K562 (cell line): ENCODE measurements at regions not wholly inside any gene's neighbourhood (a gene's known extent, or its start where the extent isn't known, plus 50 kb on each side); places are given as distances from the start of the nearest gene placed in this dataset.

Source experiments
- ATAC-seq: fragments of 200-7000 bp; cut with Tn5 transposase; 3 replicates; pipeline ENCODE4 v1.9.1; 2020; ENCODE audit warnings: moderate library complexity
- BruUV-seq: library from RNA; stranded (reverse); fragments of 400-500 nt; replicated peaks from 2 replicates; lab custom pipeline; 2021; lab: Mats Ljungman, UMichigan
- CTCF ChIA-PET: fragments of 300-600 bp; formaldehyde crosslinking; extraction: SDS; loops from one replicate; lab custom pipeline; 2021; ENCODE audit warnings: low intra/inter-chr PET ratio; lab: Yijun Ruan, JAX
- POLR2A ChIA-PET: fragments of 300-600, 350-650 bp; sonication (Branson Sonifier 250); formaldehyde crosslinking; extraction: SDS; loops from one replicate; lab custom pipeline; 2021; ENCODE audit warnings: antibody characterized with exemption, inconsistent platforms; lab: Yijun Ruan, JAX
- DNase-seq, 4 experiments: peaks; one replicate each; pipeline versions ENCODE4 v3.0.0 to v3.0.0-alpha.2; 2011 to 2018; ENCODE audit warnings: low spot score in 3 of 4, mixed read lengths in 3 of 4; ENCODE audit errors: extremely low read depth in 1 of 4
- FAIRE-seq: peaks from 2 replicates; lab custom pipeline; 2011; peaks lifted over from hg19 to GRCh38; lab: Jason Lieb, UNC
- H2AFZ ChIP-seq: 2 replicates; pipeline ENCODE4 v1.6.0; 2011; ENCODE audit warnings: low read depth, low read length, control low read depth, inconsistent platforms
- H3K27ac ChIP-seq: fragments of 200-600 bp; 3 replicates; pipeline ENCODE4 v1.8.0; 2011; ENCODE audit warnings: low read depth, mild to moderate bottlenecking, control low read depth, inconsistent platforms, low read length, moderate library complexity, mixed read lengths; ENCODE audit errors: extremely low read depth
- H3K27me3 ChIP-seq, 2 experiments: fragments of 300-600 bp in 1 of 2; 2 replicates in 1 of 2; 3 replicates in 1 of 2; pipeline versions ENCODE4 v1.6.0 to v1.8.0; 2011; ENCODE audit warnings: inconsistent platforms in 2 of 2, low read length in 2 of 2, mild to moderate bottlenecking in 1 of 2, mixed read lengths in 1 of 2, moderate library complexity in 1 of 2; ENCODE audit not compliant: control insufficient read depth in 2 of 2, insufficient read depth in 2 of 2
- H3K36me3 ChIP-seq: fragments of 300-600 bp; 3 replicates; pipeline ENCODE4 v1.8.0; 2011; ENCODE audit warnings: mild to moderate bottlenecking, low read length, inconsistent platforms; ENCODE audit not compliant: control insufficient read depth, insufficient read depth
- H3K4me1 ChIP-seq, 2 experiments: fragments of 200-600 bp in 1 of 2; replicated peaks in 1 of 2; 2 replicates in 1 of 2; 3 replicates in 1 of 2; pipeline versions ENCODE4 v1.5.1 to v1.8.0; 2011; ENCODE audit warnings: inconsistent platforms in 2 of 2, low read length in 2 of 2, mild to moderate bottlenecking in 1 of 2, mixed read lengths in 1 of 2, moderate library complexity in 1 of 2; ENCODE audit not compliant: control insufficient read depth in 2 of 2, insufficient read depth in 2 of 2
- H3K4me2 ChIP-seq: 2 replicates; pipeline ENCODE4 v1.6.1; 2011; ENCODE audit warnings: low read length, control low read depth, inconsistent platforms, mixed read lengths; ENCODE audit not compliant: insufficient read depth
- H3K4me3 ChIP-seq: fragments of 200-600 bp; sonication (generic), shearing (Covaris generic); 2 replicates; pipeline ENCODE4 v1.5.1; 2016; ENCODE audit warnings: control low read depth, inconsistent platforms
- H3K79me2 ChIP-seq: fragments of 200-600 bp; 3 replicates; pipeline ENCODE4 v1.8.0; 2011; ENCODE audit warnings: low read length, inconsistent platforms; ENCODE audit not compliant: control insufficient read depth, insufficient read depth
- H3K9ac ChIP-seq, 2 experiments: 2 replicates each; pipeline versions ENCODE4 v1.6.0 to v1.6.1; 2011; ENCODE audit warnings: low read depth in 2 of 2, low read length in 2 of 2, control low read depth in 1 of 2, inconsistent platforms in 1 of 2, mild to moderate bottlenecking in 1 of 2, mixed read lengths in 1 of 2; ENCODE audit not compliant: insufficient read depth in 1 of 2
- H3K9me1 ChIP-seq: one replicate; pipeline ENCODE4 v1.6.0; 2011; ENCODE audit warnings: inconsistent platforms, mild to moderate bottlenecking, low read length, moderate library complexity; ENCODE audit not compliant: control insufficient read depth, insufficient read depth
- H3K9me3 ChIP-seq: replicated peaks from 2 replicates; pipeline ENCODE4 v1.5.1; 2011; ENCODE audit warnings: low read depth, low read length, inconsistent platforms; ENCODE audit not compliant: control insufficient read depth, insufficient read depth
- H4K20me1 ChIP-seq: replicated peaks from 2 replicates; pipeline ENCODE4 v1.6.1; 2011; ENCODE audit warnings: low read length, inconsistent platforms, mixed read lengths; ENCODE audit not compliant: control insufficient read depth, insufficient read depth
- CBFB ChIP-seq: sonication (generic); formaldehyde crosslinking; IDR thresholded peaks from 2 replicates; pipeline ENCODE4 v1.4.0; 2020; ENCODE audit warnings: mild to moderate bottlenecking, missing genetic modification reagents
- CREB1 ChIP-seq, 2 experiments: sonication (generic) in 1 of 2; formaldehyde crosslinking in 1 of 2; IDR thresholded peaks; 2 replicates each; pipeline versions ENCODE4 v1.6.1 to v1.8.0; 2012 to 2022; ENCODE audit warnings: inconsistent platforms in 1 of 2, mild to moderate bottlenecking in 1 of 2, missing genetic modification reagents in 1 of 2, moderate library complexity in 1 of 2
- MBD2 ChIP-seq: sonication (generic); IDR thresholded peaks from 2 replicates; pipeline ENCODE4 v1.6.1; 2016; ENCODE audit warnings: low read depth, borderline replicate concordance
- NR2C2 ChIP-seq, 2 experiments: fragments of 200-800 bp in 1 of 2; sonication (Bioruptor generic) in 1 of 2; sonication (generic) in 1 of 2; formaldehyde crosslinking in 1 of 2; IDR thresholded peaks; 2 replicates each; pipeline versions ENCODE4 v1.6.1 to v1.8.0; 2016 to 2022; ENCODE audit warnings: mild to moderate bottlenecking in 1 of 2, missing compliant biosample characterization in 1 of 2, missing genetic modification characterization in 1 of 2, missing genetic modification reagents in 1 of 2
- ZNF197 ChIP-seq: fragments of 200-800 bp; sonication (Bioruptor generic); IDR thresholded peaks from 2 replicates; pipeline ENCODE4 v1.6.1; 2016; ENCODE audit warnings: low read depth, missing genetic modification characterization, missing compliant biosample characterization
- WGBS: fragments of 100-300 bp; shearing (Covaris generic); methylation state at CpG from one replicate; pipeline ENCODE4 v1.1.6; 2016; ENCODE audit warnings: low coverage, mixed read lengths; ENCODE audit not compliant: insufficient coverage; ENCODE audit errors: missing lambda C conversion rate; 5-methylcytosine and 5-hydroxymethylcytosine counted together
- in situ Hi-C: fragments of 300-500 bp; cut with MboI; formaldehyde crosslinking; loops from 4 replicates; pipeline ENCODE4 v1.15.0; 2018; ENCODE audit warnings: inconsistent platforms, mixed read lengths
- intact Hi-C: fragments of 100-400 bp; cut with micrococcal nuclease; formaldehyde crosslinking; loops from 2 replicates; pipeline ENCODE4 v1.14.2; 2022

DNA sequence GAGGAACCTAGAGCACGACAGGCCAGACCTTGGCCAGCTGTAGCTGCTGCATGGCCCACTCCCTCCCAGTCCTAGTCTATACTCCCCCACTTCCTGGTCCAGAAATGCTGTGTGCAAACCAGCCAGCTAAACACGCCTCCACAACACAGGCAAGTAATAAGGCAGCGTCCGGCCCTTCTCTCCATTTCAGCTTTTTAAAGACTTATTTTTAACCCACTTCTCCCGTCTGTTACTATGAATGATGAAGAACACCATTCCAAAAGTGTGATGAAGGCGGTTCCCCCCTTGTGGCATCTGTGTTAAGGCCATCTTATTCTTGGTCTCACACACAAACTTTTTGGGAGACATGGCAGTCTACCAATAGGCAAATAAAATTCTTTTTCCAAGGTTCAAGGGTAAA, 164.1 kb upstream of the CHRNA7 start:
- peaks cover 0 to 8% of the 10 kb centered on the region in 2 experiments; a peak in 2 of 5 replicates for H3K4me1 ChIP-seq
- intact Hi-C loops (no loop called here), in situ Hi-C loops (no loop called here)
- FAIRE-seq (no peak), DNase-seq (no peak), ATAC-seq (no peak)
- H3K27me3 ChIP-seq, result no peaks in the 10 kb centered on the region
- H3K4me2 ChIP-seq, result no peak overlapping the region
- TF ChIP-seq NR2C2 (CRISPR knock-in tag; IDR thresholded peaks at IDR 0.05) (no peak), NR2C2 (tag; IDR thresholded peaks at IDR 0.05) (no peak), CBFB (CRISPR knock-in tag) (no peak)
- no peaks in the 10 kb centered on the region for H3K36me3 ChIP-seq
- H3K27ac ChIP-seq, result no peak overlapping the region
- H3K79me2 ChIP-seq, result no peaks in the 10 kb centered on the region
- H3K9me3 ChIP-seq, result no peaks in the 10 kb centered on the region
- ChIA-PET CTCF (no interaction called here), POLR2A (no interaction called here)
- H2AFZ ChIP-seq, result no peak overlapping the region
- BruUV-seq, result no TSS peak
- no peaks in the 10 kb centered on the region for H4K20me1 ChIP-seq
- no peak overlapping the region for H3K9ac ChIP-seq
- H3K9me1 ChIP-seq, result no peaks in the 10 kb centered on the region
- WGBS, result 1% methylated on average over 6 of the region's 6 CpGs
- H3K4me3 ChIP-seq, result no peak overlapping the region

DNA sequence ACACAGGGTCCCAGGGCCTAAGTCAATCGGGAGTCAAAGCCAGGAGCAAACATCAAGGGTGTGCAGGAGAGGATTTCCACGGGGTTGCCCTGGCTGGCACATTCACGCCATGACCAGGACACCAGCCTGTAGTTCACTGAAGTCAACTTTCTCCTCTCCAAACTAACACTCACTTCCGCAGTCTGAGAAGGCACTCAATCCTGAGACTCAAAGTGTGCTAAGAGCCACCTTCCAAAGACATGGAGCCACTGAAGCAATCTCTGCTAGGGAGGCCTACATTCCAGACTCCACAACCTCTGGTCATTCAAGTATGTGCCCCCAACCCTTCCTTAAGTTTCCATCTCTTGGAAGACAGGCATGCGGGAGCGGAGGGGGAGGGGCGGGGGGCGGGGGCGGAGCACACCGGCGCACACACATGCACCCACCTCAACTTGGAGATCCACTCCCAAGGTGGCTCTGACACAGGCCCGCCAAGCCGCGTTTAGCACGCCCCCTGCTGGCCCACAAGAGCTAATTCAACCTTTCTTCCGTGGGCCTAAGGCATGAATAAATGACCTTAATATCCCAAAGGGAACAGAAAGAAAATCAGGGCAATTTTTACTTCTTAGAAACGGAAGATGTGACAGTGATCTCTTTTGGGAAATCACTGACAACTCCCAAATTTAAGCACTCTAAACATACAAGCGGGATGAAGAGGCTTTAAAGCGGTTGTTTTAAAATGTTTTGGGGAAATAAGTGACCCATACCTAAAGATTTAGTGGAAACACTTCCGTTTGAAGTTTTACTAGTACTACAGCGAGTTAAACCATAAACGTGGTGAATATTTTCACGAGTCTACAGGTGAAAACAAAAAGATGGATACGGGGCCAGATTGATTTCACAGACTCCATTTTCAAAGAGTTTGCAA, 162.5 kb upstream of the CHRNA7 start:
- peak; percentile 72 for FAIRE-seq
- intact Hi-C loops (no loop called here), in situ Hi-C loops (no loop called here)
- no peaks in the 10 kb centered on the region for H3K36me3 ChIP-seq
- H3K27me3 ChIP-seq, result no peaks in the 10 kb centered on the region
- H3K9ac ChIP-seq, result no peak overlapping the region
- no peak overlapping the region for H2AFZ ChIP-seq
- WGBS, result 14% methylated on average over 13 of the region's 24 CpGs
- no TSS peak for BruUV-seq
- H3K4me1 ChIP-seq, result peaks cover 0 to 8% of the 10 kb centered on the region in 2 experiments; a peak in 2 of 5 replicates
- ATAC-seq, result peak; percentile 82
- H4K20me1 ChIP-seq, result no peaks in the 10 kb centered on the region
- ChIA-PET CTCF (no interaction called here), POLR2A (no interaction called here)
- H3K27ac ChIP-seq, result no peak overlapping the region
- no peak overlapping the region for H3K4me3 ChIP-seq
- H3K9me3 ChIP-seq, result no peaks in the 10 kb centered on the region
- no peaks in the 10 kb centered on the region for H3K79me2 ChIP-seq
- no peaks in the 10 kb centered on the region for H3K9me1 ChIP-seq
- no peak overlapping the region for H3K4me2 ChIP-seq
- peak; percentile 50 to 69 (median 58) for DNase-seq
- TF ChIP-seq ZNF197 (CRISPR knock-in tag), result no peak
- no peak for TF ChIP-seq CREB1 (IDR thresholded peaks at IDR 0.05)
- no peak for TF ChIP-seq CREB1 (CRISPR knock-in tag; IDR thresholded peaks at IDR 0.05)
- no peak for TF ChIP-seq MBD2
